GM19351 (cell line): ENCODE measurements at regions not wholly inside any gene's neighbourhood (a gene's known extent, or its start where the extent isn't known, plus 50 kb on each side); places are given as distances from the start of the nearest gene placed in this dataset.
"Not testable (repeated sequence)": the region's sequence is repeated elsewhere in the genome, so short reads cannot be mapped to it uniquely, and the experiment has no call there.

Experiments used
- ATAC-seq: cut with Tn5 transposase; IDR thresholded peaks from one replicate; pipeline ENCODE4 v1.9.1; 2021; ENCODE audit warnings: mild to moderate bottlenecking, moderate library complexity; ENCODE audit not compliant: unreplicated experiment

GRCh38 chr15:20020588-20020987 lies 521.0 kb downstream of the GOLGA6L6 start:
- not testable (repeated sequence) for ATAC-seq

GRCh38 chr15:20019758-20020157 lies 521.8 kb downstream of the GOLGA6L6 start:
- ATAC-seq: not testable (repeated sequence)

GRCh38 chr15:20017581-20017980 lies 524.0 kb downstream of the GOLGA6L6 start:
- ATAC-seq: not testable (repeated sequence)

- not testable (repeated sequence) for ATAC-seq
Observed at GRCh38 chr15:20016941-20017340, 524.7 kb downstream of the GOLGA6L6 start.

- ATAC-seq: not testable (repeated sequence)
Observed at GRCh38 chr15:20012837-20013236, 528.8 kb downstream of the GOLGA6L6 start.

- ATAC-seq: not testable (repeated sequence)
Observed at GRCh38 chr15:20010759-20011158, 530.8 kb downstream of the GOLGA6L6 start.

- not testable (repeated sequence) for ATAC-seq
Observed at GRCh38 chr15:20009619-20010018, 532.0 kb downstream of the GOLGA6L6 start.

GRCh38 chr15:20007338-20007737 lies 534.3 kb downstream of the GOLGA6L6 start:
- not testable (repeated sequence) for ATAC-seq

- ATAC-seq: not testable (repeated sequence)
Observed at GRCh38 chr15:20003471-20003870, 538.1 kb downstream of the GOLGA6L6 start.

- ATAC-seq: not testable (repeated sequence)
Observed at GRCh38 chr15:20002560-20002959, 539.0 kb downstream of the GOLGA6L6 start.

- ATAC-seq: not testable (repeated sequence)
Observed at GRCh38 chr15:19996574-19997194, 544.9 kb downstream of the GOLGA6L6 start.

GRCh38 chr15:19995296-19995695 lies 546.3 kb downstream of the GOLGA6L6 start:
- not testable (repeated sequence) for ATAC-seq

GRCh38 chr15:19992428-19992827 lies 549.2 kb downstream of the GOLGA6L6 start:
- ATAC-seq: no peak

DNA sequence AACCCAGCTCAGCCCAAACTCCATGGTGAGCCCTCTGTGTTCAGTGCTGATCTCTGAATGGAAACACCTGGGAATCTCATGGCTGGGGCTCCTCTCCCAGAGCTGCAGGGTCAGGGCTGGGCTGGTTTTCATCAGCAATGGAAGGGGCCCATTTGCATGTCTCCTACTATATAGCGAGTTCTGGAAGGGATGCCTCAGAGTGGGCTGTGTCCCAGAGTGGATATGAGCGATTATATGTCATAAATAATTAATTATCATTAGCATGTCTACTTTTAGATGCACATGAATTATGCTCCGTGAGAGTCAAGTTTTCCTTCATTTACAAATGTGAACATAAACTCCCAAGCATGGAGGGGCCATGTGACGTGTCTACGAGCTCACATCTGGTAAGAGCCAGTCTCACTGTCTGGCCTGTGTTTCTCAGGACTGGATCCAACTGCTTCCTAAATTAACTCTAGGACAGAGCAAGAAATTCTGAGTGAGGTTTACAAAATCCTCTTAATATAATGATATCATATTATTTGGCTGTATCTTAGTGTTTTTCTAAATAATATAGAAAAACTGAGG lies 553.4 kb downstream of the GOLGA6L6 start:
- no peak for ATAC-seq

- no peak for ATAC-seq
Observed at GRCh38 chr15:19987389-19988048, 554.1 kb downstream of the GOLGA6L6 start.

DNA sequence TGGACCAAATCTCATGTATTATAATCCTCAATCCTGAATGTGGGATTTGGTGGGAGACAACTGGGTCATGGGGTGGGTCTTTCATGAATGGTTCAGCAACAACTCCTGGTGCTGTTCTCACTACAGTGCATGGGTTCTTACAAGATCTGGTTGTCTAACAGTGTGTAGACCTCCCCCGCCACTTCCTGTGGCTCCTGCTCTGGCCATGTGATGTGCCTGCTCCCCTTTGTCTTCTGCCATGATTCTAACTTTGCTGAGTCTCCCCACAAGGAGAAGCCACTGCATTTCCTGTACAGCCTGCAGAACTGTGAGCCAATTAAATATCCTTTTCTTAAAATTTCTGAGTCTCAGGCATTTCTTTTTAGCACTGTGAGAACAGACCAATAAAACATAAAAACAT lies 557.5 kb downstream of the GOLGA6L6 start:
- ATAC-seq: no peak

DNA sequence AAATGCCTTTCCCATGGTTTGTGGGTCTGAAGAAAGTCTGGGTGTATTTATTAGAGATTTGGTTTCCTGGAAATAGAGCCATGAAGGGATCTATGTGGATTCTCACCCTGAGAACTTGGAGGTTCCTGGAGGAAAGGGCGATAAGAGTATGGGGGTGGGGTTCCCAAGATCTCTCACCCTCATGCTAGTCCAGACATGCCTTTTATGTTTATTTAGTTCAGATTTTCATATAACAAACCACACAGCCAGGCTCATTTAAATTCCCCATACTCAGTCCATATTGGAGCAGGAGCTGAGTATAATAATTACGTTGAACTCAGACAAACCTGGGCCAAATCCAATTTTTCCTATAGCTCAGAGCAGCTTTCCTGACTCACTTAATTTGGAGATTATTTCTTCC lies 566.6 kb downstream of the GOLGA6L6 start:
- no peak for ATAC-seq

GRCh38 chr15:19973718-19974117 lies 567.9 kb downstream of the GOLGA6L6 start:
- ATAC-seq: no peak

DNA sequence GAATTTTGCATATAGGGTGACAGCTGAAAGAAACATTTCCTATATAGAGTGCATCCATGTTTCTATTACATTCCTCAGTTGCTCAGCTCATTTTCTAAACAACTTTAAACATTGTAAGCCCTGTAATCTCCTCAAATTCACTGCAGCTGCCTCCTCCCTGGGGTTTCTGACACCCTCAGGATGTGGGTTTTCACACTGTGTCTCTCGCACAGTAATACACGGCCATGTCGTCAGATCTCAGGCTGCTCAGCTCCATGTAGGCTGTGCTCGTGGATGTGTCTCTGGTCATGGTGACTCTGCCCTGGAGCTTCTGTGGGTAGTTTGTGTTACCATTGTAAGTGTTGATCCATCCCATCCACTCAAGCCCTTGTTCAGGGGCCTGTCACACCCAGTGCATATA lies 569.0 kb downstream of the GOLGA6L6 start:
- ATAC-seq: not testable (repeated sequence)

GRCh38 chr15:19965574-19965973 lies 576.0 kb downstream of the GOLGA6L6 start:
- not testable (repeated sequence) for ATAC-seq

DNA sequence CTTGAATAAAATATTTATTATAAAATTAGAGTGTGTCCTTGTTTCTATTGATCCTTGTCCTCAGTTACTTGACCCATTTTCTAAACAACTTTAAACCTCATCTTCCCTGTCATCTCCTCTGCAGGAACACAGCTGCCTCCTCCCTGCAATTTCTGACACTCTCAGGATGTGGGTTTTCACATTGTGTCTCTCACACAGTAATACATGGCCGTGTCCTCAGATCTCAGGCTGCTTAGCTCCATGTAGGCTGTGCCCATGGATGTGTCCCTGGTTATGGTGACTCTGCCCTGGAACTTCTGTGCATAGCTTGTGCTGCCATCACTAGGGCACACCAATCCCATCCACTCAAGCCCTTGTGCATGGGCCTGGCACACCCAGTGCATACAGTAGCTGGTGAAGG lies 577.1 kb downstream of the GOLGA6L6 start:
- ATAC-seq: not testable (repeated sequence)
